Ramos (cell line): ENCODE measurements at regions not wholly inside any gene's neighbourhood (a gene's known extent, or its start where the extent isn't known, plus 50 kb on each side); places are given as distances from the start of the nearest gene placed in this dataset.
"Not testable (repeated sequence)": the region's sequence is repeated elsewhere in the genome, so short reads cannot be mapped to it uniquely, and the experiment has no call there.

Source experiments
- in situ Hi-C: fragments of 300-500 bp; cut with MboI; formaldehyde crosslinking; loops from one replicate; pipeline ENCODE4 v1.14.3; 2022; ENCODE audit warnings: low sequenced_read_pairs; ENCODE audit not compliant: unreplicated experiment

- in situ Hi-C loops, result no loop called here
Measured at GRCh38 chr16:22624800-22625533, 114.3 kb downstream of the NPIPB5 start.

GRCh38 chr16:22625967-22626366 lies 115.3 kb downstream of the NPIPB5 start:
- in situ Hi-C loops, result no loop called here

- in situ Hi-C loops, result no loop called here
Measured at GRCh38 chr16:22627043-22627442, 116.4 kb downstream of the NPIPB5 start.

- in situ Hi-C loops, result no loop called here
Measured at GRCh38 chr16:22628994-22629393, 118.3 kb downstream of the NPIPB5 start.

- in situ Hi-C loops, result no loop called here
Measured at GRCh38 chr16:22630242-22630641, 119.6 kb downstream of the NPIPB5 start.

GRCh38 chr16:22631264-22631663 lies 120.6 kb downstream of the NPIPB5 start:
- in situ Hi-C loops, result no loop called here

- in situ Hi-C loops, result no loop called here
Measured at GRCh38 chr16:22632606-22633005, 121.9 kb downstream of the NPIPB5 start.

- in situ Hi-C loops, result no loop called here
Measured at GRCh38 chr16:22633280-22633679, 122.6 kb downstream of the NPIPB5 start.

- in situ Hi-C loops, result no loop called here
Measured at GRCh38 chr16:22633799-22634198, 123.1 kb downstream of the NPIPB5 start.

- in situ Hi-C loops, result no loop called here
Measured at GRCh38 chr16:22634954-22635353, 124.3 kb downstream of the NPIPB5 start.

- in situ Hi-C loops, result no loop called here
Measured at GRCh38 chr16:22635357-22635761, 124.7 kb downstream of the NPIPB5 start.

GRCh38 chr16:22635801-22636200 lies 125.1 kb downstream of the NPIPB5 start:
- in situ Hi-C loops, result no loop called here

GRCh38 chr16:22638393-22639206 lies 127.9 kb downstream of the NPIPB5 start:
- in situ Hi-C loops, result no loop called here

GRCh38 chr16:22641131-22641628 lies 130.5 kb downstream of the NPIPB5 start:
- in situ Hi-C loops, result no loop called here

- in situ Hi-C loops, result no loop called here
Measured at GRCh38 chr16:22642416-22643088, 131.9 kb downstream of the NPIPB5 start.

- in situ Hi-C loops, result not testable (repeated sequence)
Measured at GRCh38 chr16:22643203-22643602, 132.5 kb downstream of the NPIPB5 start.

- in situ Hi-C loops, result no loop called here
Measured at GRCh38 chr16:22643886-22644285, 133.2 kb downstream of the NPIPB5 start.

- in situ Hi-C loops, result no loop called here
Measured at GRCh38 chr16:22645868-22646267, 135.2 kb downstream of the NPIPB5 start.

GRCh38 chr16:22646948-22647556 lies 136.4 kb downstream of the NPIPB5 start:
- in situ Hi-C loops, result no loop called here

- in situ Hi-C loops, result no loop called here
Measured at GRCh38 chr16:22648141-22648540, 137.4 kb downstream of the NPIPB5 start.
